HCT116 (cell line): ENCODE measurements at regions not wholly inside any gene's neighbourhood (a gene's known extent, or its start where the extent isn't known, plus 50 kb on each side); places are given as distances from the start of the nearest gene placed in this dataset.

Source experiments
- ATF3 ChIP-seq: IDR thresholded peaks from 2 replicates; pipeline ENCODE4 v1.6.1; 2012
- CEBPB ChIP-seq: IDR thresholded peaks from 2 replicates; pipeline ENCODE4 v1.6.1; 2012; ENCODE audit warnings: low read depth
- CTCF ChIP-seq, 3 experiments: fragments of 200-600 bp in 1 of 3; sonication (generic) in 1 of 3; IDR thresholded peaks in 2 of 3; conservative IDR thresholded peaks in 1 of 3; 2 replicates each; pipeline ENCODE4 v1.5.1; 2012 to 2017; ENCODE audit warnings: low read depth in 2 of 3, low read length in 2 of 3, antibody characterized with exemption in 1 of 3, borderline replicate concordance in 1 of 3, control low read depth in 1 of 3, mild to moderate bottlenecking in 1 of 3, mixed read lengths in 1 of 3, mixed run types in 1 of 3, moderate library complexity in 1 of 3; ENCODE audit not compliant: insufficient read depth in 1 of 3
- MAX ChIP-seq: IDR thresholded peaks from 2 replicates; pipeline ENCODE4 v1.6.1; 2012
- POLR2A ChIP-seq: IDR thresholded peaks from 2 replicates; pipeline ENCODE4 v1.7.0; 2011; ENCODE audit warnings: borderline replicate concordance; ENCODE audit not compliant: insufficient read depth, insufficient read length; ENCODE audit errors: extremely low read depth
- POLR2AphosphoS5 ChIP-seq: IDR thresholded peaks from 2 replicates; pipeline ENCODE4 v1.6.1; 2011; ENCODE audit warnings: mild to moderate bottlenecking, low read depth, low read length, moderate library complexity
- RAD21 ChIP-seq: IDR thresholded peaks from 2 replicates; pipeline ENCODE4 v1.6.1; 2012; ENCODE audit warnings: low read depth, mild to moderate bottlenecking
- REST ChIP-seq: IDR thresholded peaks from 2 replicates; pipeline ENCODE4 v1.6.1; 2012; ENCODE audit warnings: low read depth
- SIN3A ChIP-seq: IDR thresholded peaks from 2 replicates; pipeline ENCODE4 v1.6.1; 2012; ENCODE audit warnings: low read depth
- TCF7L2 ChIP-seq: IDR thresholded peaks from 2 replicates; pipeline ENCODE4 v1.7.0; 2011; ENCODE audit warnings: borderline replicate concordance, inconsistent platforms; ENCODE audit not compliant: insufficient read depth, insufficient read length; ENCODE audit errors: extremely low read depth
- ZNF274 ChIP-seq: fragments of 200-500 bp; sonication (Bioruptor generic); IDR thresholded peaks from 2 replicates; pipeline ENCODE4 v1.6.1; 2014; ENCODE audit warnings: mild to moderate bottlenecking, low read depth, low read length, inconsistent platforms

GRCh38 chr4:125482822-125483221 lies 168.1 kb downstream of the FAT4 start:
- TF ChIP-seq MAX (no peak), CTCF (IDR thresholded peaks at IDR 0.05 in 2 of 3, conservative IDR thresholded peaks at IDR 0.05 in 1 of 3; ENCODE audit: borderline replicate concordance in 1 of 3, insufficient read depth in 1 of 3, low read depth in 2 of 3, low read length in 2 of 3) (no peak), ZNF274 (no peak), POLR2A (no peak), SIN3A (no peak), CEBPB (no peak), REST (no peak), POLR2AphosphoS5 (no peak), RAD21 (no peak), ATF3 (no peak), TCF7L2 (no peak)
